GM23248 (cell line): ENCODE measurements at regions not wholly inside any gene's neighbourhood (a gene's known extent, or its start where the extent isn't known, plus 50 kb on each side); places are given as distances from the start of the nearest gene placed in this dataset.
"Not testable (repeated sequence)": the region's sequence is repeated elsewhere in the genome, so short reads cannot be mapped to it uniquely, and the experiment has no call there.

Experiments
- DNase-seq: peaks from one replicate; pipeline ENCODE4 v3.0.0-alpha.2; 2015
- H2AFZ ChIP-seq: fragments of 200-600 bp; sonication (generic); 2 replicates; pipeline ENCODE4 v1.6.1; 2016; ENCODE audit warnings: antibody characterized with exemption
- H3F3A ChIP-seq: fragments of 200-600 bp; sonication (generic); 2 replicates; pipeline ENCODE4 v1.6.1; 2016; ENCODE audit warnings: mild to moderate bottlenecking, antibody characterized with exemption, mixed run types; ENCODE audit not compliant: insufficient read depth
- H3K27ac ChIP-seq: fragments of 200-600 bp; sonication (generic); 2 replicates; pipeline ENCODE4 v1.5.1; 2016; ENCODE audit warnings: mild to moderate bottlenecking
- H3K27me3 ChIP-seq: fragments of 200-600 bp; sonication (generic); replicated peaks from 2 replicates; pipeline ENCODE4 v1.6.1; 2016; ENCODE audit warnings: mild to moderate bottlenecking; ENCODE audit not compliant: insufficient read depth
- H3K36me3 ChIP-seq: fragments of 200-600 bp; sonication (generic); 2 replicates; pipeline ENCODE4 v1.6.1; 2016; ENCODE audit warnings: low read depth, mild to moderate bottlenecking
- H3K4me1 ChIP-seq: fragments of 200-600 bp; sonication (generic); 2 replicates; pipeline ENCODE4 v1.6.1; 2016; ENCODE audit warnings: mild to moderate bottlenecking; ENCODE audit not compliant: insufficient read depth
- H3K4me2 ChIP-seq: fragments of 200-600 bp; sonication (generic); one replicate; pipeline ENCODE4 v1.6.1; 2016; ENCODE audit warnings: mild to moderate bottlenecking; ENCODE audit not compliant: unreplicated experiment
- H3K4me3 ChIP-seq: fragments of 200-600 bp; sonication (generic); 2 replicates; pipeline ENCODE4 v1.5.1; 2016; ENCODE audit warnings: mild to moderate bottlenecking
- H3K79me2 ChIP-seq: fragments of 200-600 bp; sonication (generic); 2 replicates; pipeline ENCODE4 v1.6.1; 2016; ENCODE audit warnings: mild to moderate bottlenecking; ENCODE audit not compliant: insufficient read depth
- H3K9ac ChIP-seq: fragments of 200-600 bp; sonication (generic); 2 replicates; pipeline ENCODE4 v1.6.1; 2016; ENCODE audit warnings: mild to moderate bottlenecking
- H3K9me2 ChIP-seq: fragments of 200-600 bp; sonication (generic); 2 replicates; pipeline ENCODE4 v1.6.1; 2016; ENCODE audit warnings: mixed run types, mild to moderate bottlenecking, moderate library complexity; ENCODE audit not compliant: insufficient read depth
- H3K9me3 ChIP-seq: fragments of 200-600 bp; sonication (generic); one replicate; pipeline ENCODE4 v1.6.1; 2017; ENCODE audit warnings: low read depth
- H4K20me1 ChIP-seq: fragments of 200-600 bp; sonication (generic); 2 replicates; pipeline ENCODE4 v1.6.0; 2016; ENCODE audit not compliant: insufficient read depth
- WGBS, 2 experiments: methylation state at CpG; one replicate each; pipeline ENCODE4 v1.1.6; 2015 to 2017; ENCODE audit warnings: low lambda C conversion rate in 2 of 2, low coverage in 1 of 2; ENCODE audit errors: missing lambda C conversion rate in 2 of 2; 5-methylcytosine and 5-hydroxymethylcytosine counted together
- in situ Hi-C: fragments of 300-500 bp; cut with MboI; formaldehyde crosslinking; loops from 2 replicates; pipeline ENCODE4 v1.15.0; 2020

DNA sequence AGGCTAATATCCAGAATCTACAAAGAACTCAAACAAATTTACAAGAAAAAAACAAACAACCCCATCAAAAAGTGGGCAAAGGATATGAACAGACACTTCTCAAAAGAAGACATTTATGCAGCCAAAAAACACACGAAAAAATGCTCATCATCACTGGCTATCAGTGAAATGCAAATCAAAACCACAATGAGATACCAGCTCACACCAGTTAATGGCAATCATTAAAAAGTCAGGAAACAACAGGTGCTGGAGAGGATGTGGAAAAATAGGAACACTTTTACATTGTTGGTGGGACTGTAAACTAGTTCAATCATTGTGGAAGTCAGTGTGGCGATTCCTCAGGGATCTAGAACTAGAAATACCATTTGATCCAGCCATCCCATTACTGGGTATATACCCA, 73.0 kb upstream of the CCT8L2 start:
- not testable (repeated sequence) for H3K4me1 ChIP-seq, H2AFZ ChIP-seq, H3F3A ChIP-seq, H3K9me2 ChIP-seq, H3K27me3 ChIP-seq, DNase-seq, H3K4me3 ChIP-seq, H3K79me2 ChIP-seq, H3K36me3 ChIP-seq, H4K20me1 ChIP-seq, H3K4me2 ChIP-seq, H3K9ac ChIP-seq, H3K9me3 ChIP-seq, H3K27ac ChIP-seq
- WGBS, 2 experiments: 10 to 16% methylated on average over 2 of the region's 2 CpGs
- in situ Hi-C loops: loop anchor here (25.0 kb wide), 1 partner anchor 97 kb away; no protein-coding TSS in a partner anchor

DNA sequence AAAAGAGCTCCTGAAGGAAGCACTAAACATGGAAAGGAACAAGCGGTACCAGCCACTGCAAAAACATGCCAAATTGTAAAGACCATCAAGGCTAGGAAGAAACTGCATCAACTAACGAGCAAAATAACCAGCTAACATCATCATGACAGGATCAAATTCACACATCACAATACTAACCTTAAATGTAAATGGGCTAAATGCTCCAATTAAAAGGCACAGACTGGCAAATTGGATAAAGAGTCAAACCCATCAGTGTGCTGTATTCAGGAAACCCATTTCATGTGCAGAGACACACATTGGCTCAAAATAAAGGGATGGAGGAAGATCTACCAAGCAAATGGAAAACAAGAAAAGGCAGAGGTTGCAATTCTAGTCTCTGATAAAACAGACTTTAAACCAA, 69.7 kb upstream of the CCT8L2 start:
- H3F3A ChIP-seq, H3K79me2 ChIP-seq, H3K4me2 ChIP-seq, H3K27ac ChIP-seq, H3K9ac ChIP-seq, H3K4me3 ChIP-seq, H2AFZ ChIP-seq, H3K9me3 ChIP-seq, H3K27me3 ChIP-seq, DNase-seq, H4K20me1 ChIP-seq, H3K36me3 ChIP-seq, H3K9me2 ChIP-seq, H3K4me1 ChIP-seq: not testable (repeated sequence)
- in situ Hi-C loops: loop anchor here (25.0 kb wide), 1 partner anchor 100 kb away; no protein-coding TSS in a partner anchor
- 22 to 38% methylated on average over 2 of the region's 2 CpGs for WGBS, 2 experiments

- not testable (repeated sequence) for H3K4me3 ChIP-seq, H2AFZ ChIP-seq, H3K4me2 ChIP-seq, H3F3A ChIP-seq, H3K27ac ChIP-seq, H3K27me3 ChIP-seq, H3K79me2 ChIP-seq, H3K4me1 ChIP-seq, H3K9me2 ChIP-seq, H3K9ac ChIP-seq, H3K36me3 ChIP-seq, H3K9me3 ChIP-seq, DNase-seq, H4K20me1 ChIP-seq
- 57 to 60% methylated on average over 8 of the region's 8 CpGs for WGBS, 2 experiments
- in situ Hi-C loops: loop anchor here (25.0 kb wide), 1 partner anchor 101 kb away; no protein-coding TSS in a partner anchor
Measured at GRCh38 chr22:16660989-16661388, 68.4 kb upstream of the CCT8L2 start.

GRCh38 chr22:16660570-16660969, 68.0 kb upstream of the CCT8L2 start:
- H4K20me1 ChIP-seq, H2AFZ ChIP-seq, H3K36me3 ChIP-seq, H3K79me2 ChIP-seq, DNase-seq, H3K4me2 ChIP-seq, H3K4me1 ChIP-seq, H3K27me3 ChIP-seq, H3K9me3 ChIP-seq, H3F3A ChIP-seq, H3K9ac ChIP-seq, H3K9me2 ChIP-seq, H3K27ac ChIP-seq, H3K4me3 ChIP-seq: not testable (repeated sequence)
- 62 to 76% methylated on average over 13 of the region's 13 CpGs for WGBS, 2 experiments
- in situ Hi-C loops: loop anchor here (25.0 kb wide), 1 partner anchor 102 kb away; no protein-coding TSS in a partner anchor

GRCh38 chr22:16659273-16659834, 66.7 kb upstream of the CCT8L2 start:
- 47 to 53% methylated on average over 8 of the region's 8 CpGs for WGBS, 2 experiments
- H3K27me3 ChIP-seq, H3K4me2 ChIP-seq, H3F3A ChIP-seq, H4K20me1 ChIP-seq, DNase-seq, H2AFZ ChIP-seq, H3K27ac ChIP-seq, H3K9me3 ChIP-seq, H3K9me2 ChIP-seq, H3K36me3 ChIP-seq, H3K4me1 ChIP-seq, H3K4me3 ChIP-seq, H3K9ac ChIP-seq, H3K79me2 ChIP-seq: not testable (repeated sequence)
- in situ Hi-C loops: loop anchor here (25.0 kb wide), 1 partner anchor 103 kb away; no protein-coding TSS in a partner anchor
